Ovary (tissue), 7 donors: ENCODE measurements at regions not wholly inside any gene's neighbourhood (a gene's known extent, or its start where the extent isn't known, plus 50 kb on each side); places are given as distances from the start of the nearest gene placed in this dataset.

Source experiments
- DNase-seq, 5 donors: peaks; one replicate each; pipeline ENCODE4 v3.0.0-alpha.2; 2019 to 2020
- H3K27ac ChIP-seq, 2 donors: fragments of 200-600 bp; one replicate each; pipeline versions ENCODE4 v1.5.1 to v1.8.0; 2019 to 2022
- H3K27me3 ChIP-seq: fragments of 200-600 bp; one replicate; pipeline ENCODE4 v1.8.0; 2022
- H3K36me3 ChIP-seq: fragments of 200-600 bp; sonication (generic); one replicate; pipeline ENCODE4 v1.5.1; 2019
- H3K4me1 ChIP-seq: one replicate; pipeline ENCODE4 v1.8.1; 2013; ENCODE audit warnings: mild to moderate bottlenecking, moderate library complexity; ENCODE audit not compliant: insufficient read depth
- H3K4me3 ChIP-seq: fragments of 200-600 bp; sonication (generic); one replicate; pipeline ENCODE4 v1.5.1; 2017
- H3K9me3 ChIP-seq, 2 donors: fragments of 200-600 bp in 1 of 2; sonication (generic) in 1 of 2; one replicate each; pipeline versions ENCODE4 v1.5.1 to v1.8.1; 2013 to 2019; ENCODE audit warnings: mild to moderate bottlenecking in 1 of 2, moderate library complexity in 1 of 2
- EP300 ChIP-seq: sonication (generic); formaldehyde crosslinking; IDR thresholded peaks from one replicate; pipeline ENCODE4 v1.6.1; 2017; ENCODE audit warnings: antibody characterized with exemption
- POLR2A ChIP-seq: fragments of 450-650 bp; IDR thresholded peaks from one replicate; pipeline ENCODE4 v1.6.1; 2017; ENCODE audit warnings: antibody characterized with exemption, mild to moderate bottlenecking, moderate library complexity
- WGBS, 3 donors: extraction: QIAGEN DNeasy Blood & Tissue Kit in 1 of 3; methylation state at CpG; one replicate each; pipeline versions ENCODE4 v1.1.5 to v1.1.7; 2013 to 2017; 5-methylcytosine and 5-hydroxymethylcytosine counted together
- intact Hi-C, 4 donors: fragments of 100-400 bp; cut with DNase I; formaldehyde crosslinking; loops; one replicate each; pipeline versions ENCODE4 v1.11.0 to v1.15.1; 2022 to 2023
- TF ChIP-seq, protein P1 (sequence below), 3 donors: fragments of 450-650 bp in 2 of 3; fragments of 200-600 bp in 1 of 3; IDR thresholded peaks; one replicate each; pipeline versions ENCODE4 v1.5.1 to v1.8.0; 2016 to 2022; ENCODE audit warnings: antibody characterized with exemption in 3 of 3, mild to moderate bottlenecking in 1 of 3
- donor health status: DM: no; HTN: no; CAD: no; lungs with moderate emphysema.
- donor health status: DM: no; HTN: no; CAD: no.
- donor health status: Bipolar disorder and iron deficiency.
- donor health status: DM: no; HTN: no; CAD: no.
- donor health status: DM: yes; HTN: yes; CAD: no.

DNA sequence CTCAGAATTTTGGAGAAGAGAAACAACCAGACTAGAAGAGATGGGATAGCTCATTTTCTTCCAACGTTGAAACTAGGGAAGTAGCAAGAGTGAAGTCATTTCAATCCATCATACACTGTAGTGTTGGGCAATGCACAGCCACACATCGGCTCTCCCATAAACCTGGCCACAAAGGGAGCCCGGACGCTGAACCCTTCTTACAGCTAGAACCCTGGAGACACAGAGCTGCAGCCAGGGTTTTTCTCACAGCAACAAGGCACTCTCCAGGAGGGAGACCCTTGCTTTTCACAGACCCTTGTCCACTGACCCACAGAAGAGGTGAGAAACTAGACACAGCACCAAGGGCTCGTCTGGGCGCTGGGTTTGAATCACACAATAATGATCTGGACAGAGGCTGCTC, 101.4 kb upstream of the FSTL4 start:
- 78 to 85% (median 80%) methylated on average over 6 of the region's 6 CpGs for WGBS, 3 donors
- Histone ChIP-seq H3K27ac (no peak overlapping the region), H3K4me3 (no peak overlapping the region), H3K4me1 (no peaks in the 10 kb centered on the region), H3K27me3 (no peaks in the 10 kb centered on the region), H3K36me3 (no peaks in the 10 kb centered on the region), H3K9me3 (no peaks in the 10 kb centered on the region)
- DNase-seq: no peak
- intact Hi-C loops: no loop called here
- TF ChIP-seq, protein P1, sequence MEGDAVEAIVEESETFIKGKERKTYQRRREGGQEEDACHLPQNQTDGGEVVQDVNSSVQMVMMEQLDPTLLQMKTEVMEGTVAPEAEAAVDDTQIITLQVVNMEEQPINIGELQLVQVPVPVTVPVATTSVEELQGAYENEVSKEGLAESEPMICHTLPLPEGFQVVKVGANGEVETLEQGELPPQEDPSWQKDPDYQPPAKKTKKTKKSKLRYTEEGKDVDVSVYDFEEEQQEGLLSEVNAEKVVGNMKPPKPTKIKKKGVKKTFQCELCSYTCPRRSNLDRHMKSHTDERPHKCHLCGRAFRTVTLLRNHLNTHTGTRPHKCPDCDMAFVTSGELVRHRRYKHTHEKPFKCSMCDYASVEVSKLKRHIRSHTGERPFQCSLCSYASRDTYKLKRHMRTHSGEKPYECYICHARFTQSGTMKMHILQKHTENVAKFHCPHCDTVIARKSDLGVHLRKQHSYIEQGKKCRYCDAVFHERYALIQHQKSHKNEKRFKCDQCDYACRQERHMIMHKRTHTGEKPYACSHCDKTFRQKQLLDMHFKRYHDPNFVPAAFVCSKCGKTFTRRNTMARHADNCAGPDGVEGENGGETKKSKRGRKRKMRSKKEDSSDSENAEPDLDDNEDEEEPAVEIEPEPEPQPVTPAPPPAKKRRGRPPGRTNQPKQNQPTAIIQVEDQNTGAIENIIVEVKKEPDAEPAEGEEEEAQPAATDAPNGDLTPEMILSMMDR (IDR thresholded peaks at IDR 0.05): no peak
- no peak for TF ChIP-seq POLR2A
- TF ChIP-seq EP300: no peak

DNA sequence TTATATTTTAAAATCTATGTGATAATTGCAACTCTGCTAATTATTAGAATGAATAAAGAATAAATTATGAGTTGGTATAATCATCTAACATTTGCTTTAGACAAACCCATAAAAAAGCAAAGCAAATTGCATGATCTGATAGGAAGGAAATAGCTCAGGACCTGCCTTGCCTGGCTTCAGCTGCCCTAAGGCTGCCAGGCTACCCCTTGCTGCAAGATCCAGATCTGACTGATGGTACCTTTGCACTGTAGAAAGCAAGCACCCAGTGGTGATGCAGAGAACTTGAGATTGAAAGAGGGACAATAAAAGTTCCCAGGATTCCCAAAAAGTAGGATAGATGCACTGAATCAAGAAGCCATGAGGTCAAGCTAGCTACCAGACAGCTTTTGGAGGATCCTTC, 100.9 kb upstream of the FSTL4 start:
- H3K9me3 ChIP-seq: no peaks in the 10 kb centered on the region
- no peak for DNase-seq
- no peak overlapping the region for H3K27ac ChIP-seq
- intact Hi-C loops: no loop called here
- TF ChIP-seq EP300: no peak
- TF ChIP-seq, protein P1 (IDR thresholded peaks at IDR 0.05): no peak
- no peak for TF ChIP-seq POLR2A
- H3K36me3 ChIP-seq: no peaks in the 10 kb centered on the region
- H3K27me3 ChIP-seq: no peaks in the 10 kb centered on the region
- H3K4me3 ChIP-seq: no peak overlapping the region
- no peaks in the 10 kb centered on the region for H3K4me1 ChIP-seq

DNA sequence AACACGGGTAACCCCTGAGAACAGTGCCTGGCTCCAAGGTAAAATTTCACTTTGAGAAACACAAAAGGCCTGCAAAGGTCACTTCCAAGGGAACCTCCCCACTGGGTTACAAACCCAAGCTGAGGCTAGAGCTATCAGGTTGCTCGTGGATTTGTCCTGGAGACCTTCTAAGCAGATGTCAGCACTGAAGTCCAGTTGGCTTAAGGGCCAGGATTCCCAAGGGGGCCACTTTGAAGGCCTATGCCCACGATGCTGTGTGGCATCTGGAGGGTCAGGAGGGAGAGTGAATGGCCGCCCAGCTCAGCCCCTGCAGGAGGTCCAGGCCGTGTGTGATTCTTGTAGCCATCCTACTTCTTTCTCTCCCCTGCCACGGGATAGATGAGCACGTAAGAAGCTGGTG, 100.2 kb upstream of the FSTL4 start:
- intact Hi-C loops: no loop called here
- H3K36me3 ChIP-seq: no peaks in the 10 kb centered on the region
- no peaks in the 10 kb centered on the region for H3K9me3 ChIP-seq
- DNase-seq: no peak
- H3K4me1 ChIP-seq: no peaks in the 10 kb centered on the region
- WGBS, 3 donors: 71 to 78% (median 76%) methylated on average over 7 of the region's 7 CpGs
- no peak overlapping the region for H3K4me3 ChIP-seq
- H3K27ac ChIP-seq: no peak overlapping the region
- no peak for TF ChIP-seq POLR2A
- TF ChIP-seq, protein P1 (IDR thresholded peaks at IDR 0.05): no peak
- no peak for TF ChIP-seq EP300
- no peaks in the 10 kb centered on the region for H3K27me3 ChIP-seq

DNA sequence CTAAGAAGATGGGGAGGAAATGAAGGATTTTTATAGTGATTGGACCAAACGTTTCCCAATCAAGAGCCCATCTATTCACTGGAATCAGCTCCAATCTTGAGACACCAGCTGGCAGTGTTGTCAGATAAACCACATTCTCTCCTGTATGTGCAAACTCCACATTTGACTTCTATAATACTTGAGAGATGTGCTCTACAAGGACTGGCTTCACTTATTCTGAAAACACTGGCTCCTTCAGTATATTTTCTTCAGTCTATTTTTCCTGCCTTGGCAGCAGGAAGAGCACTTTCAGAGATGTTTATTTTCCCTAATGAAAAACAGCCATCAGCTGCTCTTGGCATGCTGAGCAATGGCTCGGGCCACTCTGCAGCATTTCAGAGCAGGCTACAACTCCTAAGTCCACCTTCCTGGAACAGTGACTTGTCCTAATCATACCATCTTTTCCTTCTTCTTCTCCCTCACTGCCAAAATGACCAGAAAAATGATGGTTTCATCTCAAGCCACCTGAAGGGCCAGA, 96.9 kb upstream of the FSTL4 start:
- Histone ChIP-seq H3K27ac (no peak overlapping the region), H3K9me3 (no peaks in the 10 kb centered on the region), H3K27me3 (no peaks in the 10 kb centered on the region), H3K4me1 (no peaks in the 10 kb centered on the region), H3K36me3 (no peaks in the 10 kb centered on the region), H3K4me3 (no peak overlapping the region)
- 6 to 12% (median 9%) methylated on average over 2 of the region's 2 CpGs for WGBS, 3 donors
- DNase-seq: no peak
- TF ChIP-seq, protein P1 (IDR thresholded peaks at IDR 0.05): no peak
- TF ChIP-seq EP300: no peak
- intact Hi-C loops: no loop called here
